ENCODE measurements at regions not wholly inside any gene's neighbourhood (a gene's known extent, or its start where the extent isn't known, plus 50 kb on each side); places are given as distances from the start of the nearest gene placed in this dataset.

- TF ChIP-seq CTCF (IDR thresholded peaks at IDR 0.05) (no peak), POLR2A (IDR thresholded peaks at IDR 0.05) (no peak), EP300 (IDR thresholded peaks at IDR 0.05) (no peak)
Observed at GRCh38 chr21:35825370-35826353, 234.7 kb downstream of the SETD4 start.

Data from tibial nerve (tissue), 4 donors.